GM23338 (cell line): ENCODE measurements at regions not wholly inside any gene's neighbourhood (a gene's known extent, or its start where the extent isn't known, plus 50 kb on each side); places are given as distances from the start of the nearest gene placed in this dataset.
A peak's percentile ranks its signal among the peaks of the same experiment; 100 is the strongest.

Experiments used
- ATAC-seq: fragments of 200-7000 bp; cut with Tn5 transposase; 3 replicates; pipeline ENCODE4 v1.9.1; 2020
- DNase-seq: peaks from one replicate; pipeline ENCODE4 v3.0.0-alpha.2; 2015; ENCODE audit warnings: low spot score
- H2AFZ ChIP-seq: fragments of 200-600 bp; sonication (generic); 2 replicates; pipeline ENCODE4 v1.8.0; 2016; ENCODE audit warnings: antibody characterized with exemption, mild to moderate bottlenecking, moderate library complexity
- H3F3A ChIP-seq: fragments of 200-600 bp; sonication (generic); replicated peaks from 2 replicates; pipeline ENCODE4 v1.8.0; 2017; ENCODE audit warnings: antibody characterized with exemption, mixed run types, low read depth
- H3K27ac ChIP-seq: fragments of 200-600 bp; sonication (generic); 2 replicates; pipeline ENCODE4 v1.6.1; 2016; ENCODE audit warnings: low read depth
- H3K27me3 ChIP-seq: fragments of 200-600 bp; sonication (generic); 2 replicates; pipeline ENCODE4 v1.8.0; 2016; ENCODE audit warnings: mild to moderate bottlenecking, mixed run types, moderate library complexity; ENCODE audit not compliant: insufficient read depth
- H3K36me3 ChIP-seq: fragments of 200-600 bp; sonication (generic); 2 replicates; pipeline ENCODE4 v1.8.0; 2016; ENCODE audit warnings: mild to moderate bottlenecking; ENCODE audit not compliant: insufficient read depth
- H3K4me1 ChIP-seq: fragments of 200-600 bp; sonication (generic); 2 replicates; pipeline ENCODE4 v1.8.0; 2016; ENCODE audit warnings: mild to moderate bottlenecking, moderate library complexity; ENCODE audit not compliant: insufficient read depth
- H3K4me2 ChIP-seq: fragments of 200-600 bp; sonication (generic); 2 replicates; pipeline ENCODE4 v1.7.1; 2017; ENCODE audit warnings: mixed run types
- H3K4me3 ChIP-seq: fragments of 200-600 bp; sonication (generic); 2 replicates; pipeline ENCODE4 v1.6.1; 2016; ENCODE audit warnings: mixed run types
- H3K79me2 ChIP-seq: fragments of 200-600 bp; sonication (generic); replicated peaks from 2 replicates; pipeline ENCODE4 v1.8.0; 2017; ENCODE audit warnings: mild to moderate bottlenecking; ENCODE audit not compliant: insufficient read depth
- H3K9me2 ChIP-seq: fragments of 200-600 bp; sonication (generic); 2 replicates; pipeline ENCODE4 v1.8.0; 2017; ENCODE audit not compliant: insufficient read depth
- H4K20me1 ChIP-seq: fragments of 200-600 bp; sonication (generic); replicated peaks from 2 replicates; pipeline ENCODE4 v1.8.0; 2017; ENCODE audit warnings: mild to moderate bottlenecking; ENCODE audit not compliant: insufficient read depth
- H3K27ac Mint-ChIP-seq: 2 replicates; pipeline ENCODE4 v1.8.0; 2020; ENCODE audit warnings: inconsistent platforms, mild to moderate bottlenecking, moderate library complexity, mixed read lengths
- H3K27me3 Mint-ChIP-seq: 3 replicates; pipeline ENCODE4 v1.8.0; 2022; ENCODE audit warnings: low read depth, mild to moderate bottlenecking, moderate library complexity, mixed read lengths, inconsistent platforms; ENCODE audit not compliant: insufficient read depth, poor library complexity
- H3K36me3 Mint-ChIP-seq: 3 replicates; pipeline ENCODE4 v1.8.0; 2021; ENCODE audit warnings: low read depth, mild to moderate bottlenecking, inconsistent platforms, moderate library complexity, mixed read lengths
- H3K4me1 Mint-ChIP-seq: 3 replicates; pipeline ENCODE4 v1.8.0; 2020; ENCODE audit warnings: mild to moderate bottlenecking, inconsistent platforms, mixed read lengths
- H3K4me3 Mint-ChIP-seq: 3 replicates; pipeline ENCODE4 v1.8.0; 2021; ENCODE audit warnings: moderate library complexity, mild to moderate bottlenecking, inconsistent platforms, mixed read lengths
- H3K9me3 Mint-ChIP-seq: 3 replicates; pipeline ENCODE4 v1.8.0; 2020; ENCODE audit warnings: moderate library complexity, mild to moderate bottlenecking, inconsistent platforms, mixed read lengths
- CREB1 ChIP-seq: fragments of 250-450 bp; sonication (Bioruptor Pico); IDR thresholded peaks from 2 replicates; pipeline ENCODE4 v1.5.0; 2020; ENCODE audit warnings: low read depth, mild to moderate bottlenecking, moderate library complexity
- EZH2 ChIP-seq: fragments of 200-600 bp; sonication (generic); IDR thresholded peaks from one replicate; pipeline ENCODE4 v1.8.0; 2017; ENCODE audit warnings: antibody characterized with exemption, mild to moderate bottlenecking, low read depth; ENCODE audit not compliant: unreplicated experiment
- EZH2phosphoT487 ChIP-seq: fragments of 200-600 bp; sonication (generic); IDR thresholded peaks from one replicate; pipeline ENCODE4 v1.8.1; 2018; ENCODE audit warnings: antibody characterized with exemption; ENCODE audit not compliant: unreplicated experiment
- JUNB ChIP-seq: IDR thresholded peaks from one replicate; pipeline ENCODE4 v1.6.1; 2016; ENCODE audit warnings: antibody characterized with exemption; ENCODE audit not compliant: unreplicated experiment
- NANOG ChIP-seq: IDR thresholded peaks from 2 replicates; pipeline ENCODE4 v1.6.1; 2016; ENCODE audit warnings: antibody characterized with exemption, borderline replicate concordance
- POLR2AphosphoS5 ChIP-seq: IDR thresholded peaks from 2 replicates; pipeline ENCODE4 v1.6.1; 2016; ENCODE audit warnings: antibody characterized with exemption, low read depth
- STAT1 ChIP-seq: IDR thresholded peaks from one replicate; pipeline ENCODE4 v1.6.1; 2016; ENCODE audit warnings: antibody characterized with exemption; ENCODE audit not compliant: unreplicated experiment
- ZNF114 ChIP-seq: fragments of 250-450 bp; sonication (Bioruptor Pico); IDR thresholded peaks from 2 replicates; pipeline ENCODE4 v1.5.0; 2020; ENCODE audit warnings: mild to moderate bottlenecking, moderate library complexity
- ZNF331 ChIP-seq: fragments of 250-450 bp; sonication (Bioruptor Pico); IDR thresholded peaks from 2 replicates; pipeline ENCODE4 v1.5.0; 2020; ENCODE audit warnings: low read depth, mild to moderate bottlenecking, moderate library complexity
- TF ChIP-seq, protein P1 (sequence below), 2 experiments: fragments of 200-600 bp in 1 of 2; sonication (generic) in 1 of 2; conservative IDR thresholded peaks; 2 replicates each; pipeline versions ENCODE4 v1.5.1 to v1.6.1; 2016 to 2017; ENCODE audit warnings: antibody characterized with exemption in 2 of 2, low read depth in 2 of 2, mild to moderate bottlenecking in 2 of 2, moderate library complexity in 1 of 2
- TF ChIP-seq, protein P2 (sequence below): IDR thresholded peaks from 2 replicates; pipeline ENCODE4 v1.6.1; 2016; ENCODE audit warnings: antibody characterized with exemption
- TF ChIP-seq, protein P3 (sequence below): fragments of 250-450 bp; sonication (Bioruptor Pico); IDR thresholded peaks from 2 replicates; pipeline ENCODE4 v1.5.0; 2020; ENCODE audit warnings: mild to moderate bottlenecking, moderate library complexity
- TF ChIP-seq, protein P4 (sequence below): IDR thresholded peaks from one replicate; pipeline ENCODE4 v1.6.1; 2018; ENCODE audit warnings: antibody characterized with exemption; ENCODE audit not compliant: unreplicated experiment

DNA sequence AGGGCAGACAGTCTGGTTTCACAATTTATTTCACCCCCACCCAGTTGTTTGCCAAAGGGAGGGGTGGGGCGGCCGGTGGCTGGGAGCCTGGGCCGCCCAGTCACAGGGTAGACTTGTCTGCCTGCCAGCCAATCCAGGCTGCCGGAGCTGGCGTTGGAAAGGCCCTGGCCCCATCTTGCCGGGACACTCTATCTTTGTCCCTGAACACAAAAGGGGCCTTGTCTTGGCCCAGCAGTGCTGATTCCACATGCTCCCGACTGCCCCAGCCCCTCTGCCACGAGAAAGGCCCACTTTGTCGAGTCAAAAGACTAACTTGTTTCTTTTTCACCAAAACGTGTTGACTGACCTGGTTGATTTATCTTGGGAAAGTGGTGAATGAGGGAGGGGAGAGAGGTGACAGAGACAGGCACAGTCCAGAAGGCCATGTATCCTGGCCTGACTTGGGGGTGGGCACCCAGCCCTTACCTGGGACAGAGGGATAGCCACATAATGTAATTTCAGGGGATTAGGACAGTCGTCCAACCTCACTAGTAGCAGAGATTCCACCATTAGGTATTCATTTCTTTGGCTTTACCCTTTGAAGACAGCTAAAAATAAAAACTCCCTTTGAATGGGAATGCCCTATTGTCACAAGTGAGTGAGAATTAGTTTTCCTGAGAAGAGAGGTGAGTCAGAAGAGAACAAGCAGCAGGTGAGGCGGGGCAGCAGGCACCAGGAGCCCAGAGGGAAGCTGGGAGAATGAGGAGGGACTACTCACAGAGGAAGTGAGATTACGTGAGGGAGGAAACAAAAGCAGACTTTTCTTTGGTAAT, 67.0 kb upstream of the SIRPA start:
- Mint-ChIP-seq H3K27me3 (peaks cover 11% of the 10 kb centered on the region), H3K4me3 (no peak overlapping the region), H3K27ac (no peak overlapping the region), H3K9me3 (no peaks in the 10 kb centered on the region), H3K4me1 (no peaks in the 10 kb centered on the region; the same call in 2 of the 3 replicates), H3K36me3 (no peaks in the 10 kb centered on the region)
- TF ChIP-seq, protein P1, sequence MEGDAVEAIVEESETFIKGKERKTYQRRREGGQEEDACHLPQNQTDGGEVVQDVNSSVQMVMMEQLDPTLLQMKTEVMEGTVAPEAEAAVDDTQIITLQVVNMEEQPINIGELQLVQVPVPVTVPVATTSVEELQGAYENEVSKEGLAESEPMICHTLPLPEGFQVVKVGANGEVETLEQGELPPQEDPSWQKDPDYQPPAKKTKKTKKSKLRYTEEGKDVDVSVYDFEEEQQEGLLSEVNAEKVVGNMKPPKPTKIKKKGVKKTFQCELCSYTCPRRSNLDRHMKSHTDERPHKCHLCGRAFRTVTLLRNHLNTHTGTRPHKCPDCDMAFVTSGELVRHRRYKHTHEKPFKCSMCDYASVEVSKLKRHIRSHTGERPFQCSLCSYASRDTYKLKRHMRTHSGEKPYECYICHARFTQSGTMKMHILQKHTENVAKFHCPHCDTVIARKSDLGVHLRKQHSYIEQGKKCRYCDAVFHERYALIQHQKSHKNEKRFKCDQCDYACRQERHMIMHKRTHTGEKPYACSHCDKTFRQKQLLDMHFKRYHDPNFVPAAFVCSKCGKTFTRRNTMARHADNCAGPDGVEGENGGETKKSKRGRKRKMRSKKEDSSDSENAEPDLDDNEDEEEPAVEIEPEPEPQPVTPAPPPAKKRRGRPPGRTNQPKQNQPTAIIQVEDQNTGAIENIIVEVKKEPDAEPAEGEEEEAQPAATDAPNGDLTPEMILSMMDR (conservative IDR thresholded peaks at IDR 0.05; ENCODE audit: low read depth in 2 of 2) = no peak
- TF ChIP-seq, protein P2, sequence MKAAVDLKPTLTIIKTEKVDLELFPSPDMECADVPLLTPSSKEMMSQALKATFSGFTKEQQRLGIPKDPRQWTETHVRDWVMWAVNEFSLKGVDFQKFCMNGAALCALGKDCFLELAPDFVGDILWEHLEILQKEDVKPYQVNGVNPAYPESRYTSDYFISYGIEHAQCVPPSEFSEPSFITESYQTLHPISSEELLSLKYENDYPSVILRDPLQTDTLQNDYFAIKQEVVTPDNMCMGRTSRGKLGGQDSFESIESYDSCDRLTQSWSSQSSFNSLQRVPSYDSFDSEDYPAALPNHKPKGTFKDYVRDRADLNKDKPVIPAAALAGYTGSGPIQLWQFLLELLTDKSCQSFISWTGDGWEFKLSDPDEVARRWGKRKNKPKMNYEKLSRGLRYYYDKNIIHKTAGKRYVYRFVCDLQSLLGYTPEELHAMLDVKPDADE = no peak
- TF ChIP-seq, protein P3, sequence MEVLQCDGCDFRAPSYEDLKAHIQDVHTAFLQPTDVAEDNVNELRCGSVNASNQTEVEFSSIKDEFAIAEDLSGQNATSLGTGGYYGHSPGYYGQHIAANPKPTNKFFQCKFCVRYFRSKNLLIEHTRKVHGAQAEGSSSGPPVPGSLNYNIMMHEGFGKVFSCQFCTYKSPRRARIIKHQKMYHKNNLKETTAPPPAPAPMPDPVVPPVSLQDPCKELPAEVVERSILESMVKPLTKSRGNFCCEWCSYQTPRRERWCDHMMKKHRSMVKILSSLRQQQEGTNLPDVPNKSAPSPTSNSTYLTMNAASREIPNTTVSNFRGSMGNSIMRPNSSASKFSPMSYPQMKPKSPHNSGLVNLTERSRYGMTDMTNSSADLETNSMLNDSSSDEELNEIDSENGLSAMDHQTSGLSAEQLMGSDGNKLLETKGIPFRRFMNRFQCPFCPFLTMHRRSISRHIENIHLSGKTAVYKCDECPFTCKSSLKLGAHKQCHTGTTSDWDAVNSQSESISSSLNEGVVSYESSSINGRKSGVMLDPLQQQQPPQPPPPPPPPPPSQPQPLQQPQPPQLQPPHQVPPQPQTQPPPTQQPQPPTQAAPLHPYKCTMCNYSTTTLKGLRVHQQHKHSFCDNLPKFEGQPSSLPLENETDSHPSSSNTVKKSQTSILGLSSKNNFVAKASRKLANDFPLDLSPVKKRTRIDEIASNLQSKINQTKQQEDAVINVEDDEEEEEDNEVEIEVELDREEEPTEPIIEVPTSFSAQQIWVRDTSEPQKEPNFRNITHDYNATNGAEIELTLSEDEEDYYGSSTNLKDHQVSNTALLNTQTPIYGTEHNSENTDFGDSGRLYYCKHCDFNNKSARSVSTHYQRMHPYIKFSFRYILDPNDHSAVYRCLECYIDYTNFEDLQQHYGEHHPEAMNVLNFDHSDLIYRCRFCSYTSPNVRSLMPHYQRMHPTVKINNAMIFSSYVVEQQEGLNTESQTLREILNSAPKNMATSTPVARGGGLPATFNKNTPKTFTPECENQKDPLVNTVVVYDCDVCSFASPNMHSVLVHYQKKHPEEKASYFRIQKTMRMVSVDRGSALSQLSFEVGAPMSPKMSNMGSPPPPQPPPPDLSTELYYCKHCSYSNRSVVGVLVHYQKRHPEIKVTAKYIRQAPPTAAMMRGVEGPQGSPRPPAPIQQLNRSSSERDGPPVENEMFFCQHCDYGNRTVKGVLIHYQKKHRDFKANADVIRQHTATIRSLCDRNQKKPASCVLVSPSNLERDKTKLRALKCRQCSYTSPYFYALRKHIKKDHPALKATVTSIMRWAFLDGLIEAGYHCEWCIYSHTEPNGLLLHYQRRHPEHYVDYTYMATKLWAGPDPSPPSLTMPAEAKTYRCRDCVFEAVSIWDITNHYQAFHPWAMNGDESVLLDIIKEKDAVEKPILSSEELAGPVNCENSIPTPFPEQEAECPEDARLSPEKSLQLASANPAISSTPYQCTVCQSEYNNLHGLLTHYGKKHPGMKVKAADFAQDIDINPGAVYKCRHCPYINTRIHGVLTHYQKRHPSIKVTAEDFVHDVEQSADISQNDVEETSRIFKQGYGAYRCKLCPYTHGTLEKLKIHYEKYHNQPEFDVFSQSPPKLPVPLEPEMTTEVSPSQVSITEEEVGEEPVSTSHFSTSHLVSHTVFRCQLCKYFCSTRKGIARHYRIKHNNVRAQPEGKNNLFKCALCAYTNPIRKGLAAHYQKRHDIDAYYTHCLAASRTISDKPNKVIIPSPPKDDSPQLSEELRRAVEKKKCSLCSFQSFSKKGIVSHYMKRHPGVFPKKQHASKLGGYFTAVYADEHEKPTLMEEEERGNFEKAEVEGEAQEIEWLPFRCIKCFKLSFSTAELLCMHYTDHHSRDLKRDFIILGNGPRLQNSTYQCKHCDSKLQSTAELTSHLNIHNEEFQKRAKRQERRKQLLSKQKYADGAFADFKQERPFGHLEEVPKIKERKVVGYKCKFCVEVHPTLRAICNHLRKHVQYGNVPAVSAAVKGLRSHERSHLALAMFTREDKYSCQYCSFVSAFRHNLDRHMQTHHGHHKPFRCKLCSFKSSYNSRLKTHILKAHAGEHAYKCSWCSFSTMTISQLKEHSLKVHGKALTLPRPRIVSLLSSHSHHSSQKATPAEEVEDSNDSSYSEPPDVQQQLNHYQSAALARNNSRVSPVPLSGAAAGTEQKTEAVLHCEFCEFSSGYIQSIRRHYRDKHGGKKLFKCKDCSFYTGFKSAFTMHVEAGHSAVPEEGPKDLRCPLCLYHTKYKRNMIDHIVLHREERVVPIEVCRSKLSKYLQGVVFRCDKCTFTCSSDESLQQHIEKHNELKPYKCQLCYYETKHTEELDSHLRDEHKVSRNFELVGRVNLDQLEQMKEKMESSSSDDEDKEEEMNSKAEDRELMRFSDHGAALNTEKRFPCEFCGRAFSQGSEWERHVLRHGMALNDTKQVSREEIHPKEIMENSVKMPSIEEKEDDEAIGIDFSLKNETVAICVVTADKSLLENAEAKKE (CRISPR knock-in tag) = no peak
- TF ChIP-seq ZNF331 (CRISPR knock-in tag) (no peak), STAT1 (no peak), POLR2AphosphoS5 (no peak), JUNB (no peak), NANOG (no peak), CREB1 (CRISPR knock-in tag) (no peak), EZH2 (no peak), ZNF114 (no peak), EZH2phosphoT487 (no peak)
- TF ChIP-seq, protein P4, sequence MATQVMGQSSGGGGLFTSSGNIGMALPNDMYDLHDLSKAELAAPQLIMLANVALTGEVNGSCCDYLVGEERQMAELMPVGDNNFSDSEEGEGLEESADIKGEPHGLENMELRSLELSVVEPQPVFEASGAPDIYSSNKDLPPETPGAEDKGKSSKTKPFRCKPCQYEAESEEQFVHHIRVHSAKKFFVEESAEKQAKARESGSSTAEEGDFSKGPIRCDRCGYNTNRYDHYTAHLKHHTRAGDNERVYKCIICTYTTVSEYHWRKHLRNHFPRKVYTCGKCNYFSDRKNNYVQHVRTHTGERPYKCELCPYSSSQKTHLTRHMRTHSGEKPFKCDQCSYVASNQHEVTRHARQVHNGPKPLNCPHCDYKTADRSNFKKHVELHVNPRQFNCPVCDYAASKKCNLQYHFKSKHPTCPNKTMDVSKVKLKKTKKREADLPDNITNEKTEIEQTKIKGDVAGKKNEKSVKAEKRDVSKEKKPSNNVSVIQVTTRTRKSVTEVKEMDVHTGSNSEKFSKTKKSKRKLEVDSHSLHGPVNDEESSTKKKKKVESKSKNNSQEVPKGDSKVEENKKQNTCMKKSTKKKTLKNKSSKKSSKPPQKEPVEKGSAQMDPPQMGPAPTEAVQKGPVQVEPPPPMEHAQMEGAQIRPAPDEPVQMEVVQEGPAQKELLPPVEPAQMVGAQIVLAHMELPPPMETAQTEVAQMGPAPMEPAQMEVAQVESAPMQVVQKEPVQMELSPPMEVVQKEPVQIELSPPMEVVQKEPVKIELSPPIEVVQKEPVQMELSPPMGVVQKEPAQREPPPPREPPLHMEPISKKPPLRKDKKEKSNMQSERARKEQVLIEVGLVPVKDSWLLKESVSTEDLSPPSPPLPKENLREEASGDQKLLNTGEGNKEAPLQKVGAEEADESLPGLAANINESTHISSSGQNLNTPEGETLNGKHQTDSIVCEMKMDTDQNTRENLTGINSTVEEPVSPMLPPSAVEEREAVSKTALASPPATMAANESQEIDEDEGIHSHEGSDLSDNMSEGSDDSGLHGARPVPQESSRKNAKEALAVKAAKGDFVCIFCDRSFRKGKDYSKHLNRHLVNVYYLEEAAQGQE = no peak
- Histone ChIP-seq H3F3A (no peaks in the 10 kb centered on the region), H2AFZ (0 out of 2 replicates have a peak overlapping the region, but pooled peaks have one; percentile 63), H3K36me3 (no peaks in the 10 kb centered on the region), H3K27ac (no peak overlapping the region), H3K27me3 (no peaks in the 10 kb centered on the region), H3K4me2 (no peak overlapping the region), H3K4me3 (no peak overlapping the region), H4K20me1 (no peaks in the 10 kb centered on the region), H3K9me2 (no peaks in the 10 kb centered on the region), H3K79me2 (no peaks in the 10 kb centered on the region), H3K4me1 (no peaks in the 10 kb centered on the region)
- ATAC-seq = peak; percentile 67; the same call in 2 of the 3 replicates
- DNase-seq = no peak
